Liver (tissue), 8 donors: ENCODE measurements at regions not wholly inside any gene's neighbourhood (a gene's known extent, or its start where the extent isn't known, plus 50 kb on each side); places are given as distances from the start of the nearest gene placed in this dataset.

Source experiments
- DNase-seq: peaks from one replicate; pipeline ENCODE4 v3.0.0-alpha.2; 2017; ENCODE audit warnings: low spot score
- H3K27ac ChIP-seq, 2 donors: one replicate each; pipeline ENCODE4 v1.7.0; 2013; ENCODE audit warnings: inconsistent platforms in 2 of 2, low read length in 2 of 2, control low read depth in 1 of 2, low read depth in 1 of 2, mild to moderate bottlenecking in 1 of 2
- H3K27me3 ChIP-seq, 4 donors: one replicate each; pipeline versions ENCODE4 v1.6.1 to v1.7.0; 2013; ENCODE audit warnings: low read length in 3 of 4, inconsistent platforms in 1 of 4, mild to moderate bottlenecking in 1 of 4, moderate library complexity in 1 of 4; ENCODE audit not compliant: control insufficient read depth in 4 of 4, insufficient read depth in 4 of 4
- H3K36me3 ChIP-seq, 4 donors: one replicate each; pipeline versions ENCODE4 v1.6.1 to v1.7.0; 2013; ENCODE audit warnings: low read length in 3 of 4, mild to moderate bottlenecking in 3 of 4, low read depth in 1 of 4, moderate library complexity in 1 of 4; ENCODE audit not compliant: control insufficient read depth in 4 of 4, insufficient read depth in 3 of 4
- H3K4me1 ChIP-seq, 4 donors: one replicate each; pipeline versions ENCODE4 v1.6.1 to v1.7.0; 2013; ENCODE audit warnings: low read length in 3 of 4, mild to moderate bottlenecking in 3 of 4, moderate library complexity in 1 of 4; ENCODE audit not compliant: control insufficient read depth in 4 of 4, insufficient read depth in 4 of 4
- H3K4me3 ChIP-seq, 3 donors: one replicate each; pipeline versions ENCODE4 v1.6.1 to v1.7.0; 2013; ENCODE audit warnings: low read length in 3 of 3, control low read depth in 1 of 3, low read depth in 1 of 3, mild to moderate bottlenecking in 1 of 3
- H3K9ac ChIP-seq, 2 donors: one replicate each; pipeline ENCODE4 v1.7.0; 2013; ENCODE audit warnings: low read length in 2 of 2, mild to moderate bottlenecking in 2 of 2, moderate library complexity in 2 of 2, control low read depth in 1 of 2, low read depth in 1 of 2
- H3K9me3 ChIP-seq, 4 donors: one replicate each; pipeline versions ENCODE4 v1.6.1 to v1.7.0; 2013; ENCODE audit warnings: low read length in 3 of 4; ENCODE audit not compliant: control insufficient read depth in 4 of 4
- ATF3 ChIP-seq: IDR thresholded peaks from 2 replicates; pipeline ENCODE4 v1.6.1; 2016; ENCODE audit warnings: antibody characterized with exemption
- CTCF ChIP-seq: fragments of 150-350 bp; IDR thresholded peaks from 2 replicates; pipeline ENCODE4 v1.5.1; 2017; ENCODE audit warnings: improper control_type of control experiment, low read depth, low read length; ENCODE audit not compliant: missing input control
- EGR1 ChIP-seq, 2 donors: IDR thresholded peaks; 2 replicates each; pipeline ENCODE4 v1.6.1; 2016 to 2018; ENCODE audit warnings: antibody characterized with exemption in 2 of 2, low read depth in 2 of 2
- FOXA1 ChIP-seq: IDR thresholded peaks from 2 replicates; pipeline ENCODE4 v1.6.1; 2016; ENCODE audit warnings: antibody characterized with exemption
- FOXA2 ChIP-seq: IDR thresholded peaks from 2 replicates; pipeline ENCODE4 v1.6.1; 2016; ENCODE audit warnings: antibody characterized with exemption
- GABPA ChIP-seq, 2 donors: IDR thresholded peaks in 1 of 2; conservative IDR thresholded peaks in 1 of 2; 2 replicates each; pipeline ENCODE4 v1.6.1; 2016; ENCODE audit warnings: antibody characterized with exemption in 2 of 2, mild to moderate bottlenecking in 1 of 2, moderate library complexity in 1 of 2
- HNF4A ChIP-seq, 2 donors: conservative IDR thresholded peaks; 2 replicates each; pipeline ENCODE4 v1.6.1; 2016; ENCODE audit warnings: antibody characterized with exemption in 2 of 2, mild to moderate bottlenecking in 2 of 2
- HNF4G ChIP-seq: IDR thresholded peaks from 2 replicates; pipeline ENCODE4 v1.6.1; 2016; ENCODE audit warnings: antibody characterized with exemption
- JUND ChIP-seq, 2 donors: IDR thresholded peaks; 2 replicates each; pipeline ENCODE4 v1.6.1; 2016; ENCODE audit warnings: antibody characterized with exemption in 2 of 2
- MAX ChIP-seq: IDR thresholded peaks from 2 replicates; pipeline ENCODE4 v1.6.1; 2016; ENCODE audit warnings: antibody characterized with exemption
- NR2F2 ChIP-seq: IDR thresholded peaks from 2 replicates; pipeline ENCODE4 v1.6.1; 2016; ENCODE audit warnings: antibody characterized with exemption
- RAD21 ChIP-seq, 2 donors: IDR thresholded peaks; 2 replicates each; pipeline ENCODE4 v1.6.1; 2016; ENCODE audit warnings: antibody characterized with exemption in 2 of 2, mild to moderate bottlenecking in 2 of 2
- REST ChIP-seq: IDR thresholded peaks from 2 replicates; pipeline ENCODE4 v1.6.1; 2016; ENCODE audit warnings: antibody characterized with exemption, mild to moderate bottlenecking
- RXRA ChIP-seq, 2 donors: IDR thresholded peaks; 2 replicates each; pipeline ENCODE4 v1.6.1; 2017 to 2018; ENCODE audit warnings: antibody characterized with exemption in 2 of 2, mild to moderate bottlenecking in 1 of 2
- SP1 ChIP-seq: IDR thresholded peaks from 2 replicates; pipeline ENCODE4 v1.6.1; 2018; ENCODE audit warnings: antibody characterized with exemption, mild to moderate bottlenecking
- TAF1 ChIP-seq: conservative IDR thresholded peaks from 2 replicates; pipeline ENCODE4 v1.6.1; 2016; ENCODE audit warnings: antibody characterized with exemption, mild to moderate bottlenecking
- YY1 ChIP-seq: IDR thresholded peaks from 2 replicates; pipeline ENCODE4 v1.6.1; 2016; ENCODE audit warnings: antibody characterized with exemption, mild to moderate bottlenecking
- ZBTB33 ChIP-seq: IDR thresholded peaks from 2 replicates; pipeline ENCODE4 v1.6.1; 2016; ENCODE audit warnings: antibody characterized with exemption
- WGBS: extraction: QIAGEN DNeasy Blood & Tissue Kit; methylation state at CpG from one replicate; pipeline ENCODE4 v1.1.7; 2013; 5-methylcytosine and 5-hydroxymethylcytosine counted together
- donor health status: healthy.
- donor health status: healthy.
- donor health status: healthy.
- donor health status: healthy.
- donor health status: healthy.

- Histone ChIP-seq H3K9me3 (no peaks in the 10 kb centered on the region), H3K27ac (no peak overlapping the region), H3K4me1 (no peaks in the 10 kb centered on the region), H3K4me3 (no peak overlapping the region), H3K27me3 (no peaks in the 10 kb centered on the region), H3K9ac (no peak overlapping the region), H3K36me3 (no peaks in the 10 kb centered on the region)
- TF ChIP-seq ZBTB33 (no peak), CTCF (no peak), RXRA (IDR thresholded peaks at IDR 0.05) (no peak), YY1 (no peak), FOXA2 (no peak), TAF1 (no peak), SP1 (no peak), NR2F2 (no peak), FOXA1 (no peak), EGR1 (IDR thresholded peaks at IDR 0.05; ENCODE audit: low read depth in 2 of 2) (no peak)
- no peak for DNase-seq
- 45% methylated on average over 8 of the region's 8 CpGs for WGBS
Measured at GRCh38 chr10:121084016-121084674, 233.0 kb downstream of the WDR11 start.

- 76% methylated on average over 7 of the region's 7 CpGs for WGBS
- H3K9me3 ChIP-seq: no peaks in the 10 kb centered on the region
- no peak overlapping the region for H3K27ac ChIP-seq
- H3K27me3 ChIP-seq: no peaks in the 10 kb centered on the region
- no peaks in the 10 kb centered on the region for H3K36me3 ChIP-seq
- no peak for DNase-seq
- no peaks in the 10 kb centered on the region for H3K4me1 ChIP-seq
- TF ChIP-seq FOXA1 (no peak), MAX (no peak), ATF3 (no peak), HNF4A (conservative IDR thresholded peaks at IDR 0.05) (no peak), NR2F2 (no peak), YY1 (no peak), CTCF (no peak), JUND (IDR thresholded peaks at IDR 0.05) (no peak), REST (no peak), HNF4G (no peak), SP1 (no peak), EGR1 (IDR thresholded peaks at IDR 0.05; ENCODE audit: low read depth in 2 of 2) (no peak), ZBTB33 (no peak), FOXA2 (no peak), RAD21 (IDR thresholded peaks at IDR 0.05) (no peak), TAF1 (no peak), RXRA (IDR thresholded peaks at IDR 0.05) (no peak), GABPA (IDR thresholded peaks at IDR 0.05 in 1 of 2, conservative IDR thresholded peaks at IDR 0.05 in 1 of 2) (no peak)
- no peak overlapping the region for H3K9ac ChIP-seq
- H3K4me3 ChIP-seq: no peak overlapping the region
Measured at GRCh38 chr10:121084675-121085070, 233.5 kb downstream of the WDR11 start.
